HG03558 (cell line): ENCODE measurements at regions not wholly inside any gene's neighbourhood (a gene's known extent, or its start where the extent isn't known, plus 50 kb on each side); places are given as distances from the start of the nearest gene placed in this dataset.
"Not testable (repeated sequence)": the region's sequence is repeated elsewhere in the genome, so short reads cannot be mapped to it uniquely, and the experiment has no call there.

Source experiments
- ATAC-seq: cut with Tn5 transposase; IDR thresholded peaks from one replicate; pipeline ENCODE4 v1.9.1; 2021; ENCODE audit warnings: moderate number of reproducible peaks; ENCODE audit not compliant: unreplicated experiment; ENCODE audit errors: extremely low read depth

- no peak for ATAC-seq
These were observed 154.9 kb upstream of the GJE1 start for GRCh38 chr6:141977782-141978181.

GRCh38 chr6:141976994-141977393 lies 155.7 kb upstream of the GJE1 start:
- ATAC-seq, result no peak

GRCh38 chr6:141969768-141970415 lies 162.8 kb upstream of the GJE1 start:
- ATAC-seq, result not testable (repeated sequence)

GRCh38 chr6:141969201-141969600 lies 163.5 kb upstream of the GJE1 start:
- ATAC-seq, result no peak

GRCh38 chr6:141968632-141969031 lies 164.1 kb upstream of the GJE1 start:
- ATAC-seq, result no peak

GRCh38 chr6:141965016-141965545 lies 167.6 kb upstream of the GJE1 start:
- no peak for ATAC-seq

GRCh38 chr6:141963543-141964295 lies 169.0 kb upstream of the GJE1 start:
- ATAC-seq, result no peak

GRCh38 chr6:141957271-141957670 lies 175.5 kb upstream of the GJE1 start:
- no peak for ATAC-seq

GRCh38 chr6:141956868-141957267 lies 175.9 kb upstream of the GJE1 start:
- ATAC-seq, result no peak

- no peak for ATAC-seq
These were observed 176.5 kb upstream of the GJE1 start for GRCh38 chr6:141956046-141956761.

- no peak for ATAC-seq
These were observed 179.7 kb upstream of the GJE1 start for GRCh38 chr6:141953072-141953471.

- no peak for ATAC-seq
These were observed 186.2 kb upstream of the GJE1 start for GRCh38 chr6:141946502-141946901.

GRCh38 chr6:141938664-141939063 lies 194.1 kb upstream of the GJE1 start:
- no peak for ATAC-seq

GRCh38 chr6:141932685-141933084 lies 200.0 kb upstream of the GJE1 start:
- ATAC-seq, result no peak

GRCh38 chr6:141926200-141926900 lies 206.4 kb upstream of the GJE1 start:
- not testable (repeated sequence) for ATAC-seq

GRCh38 chr6:141925001-141925400 lies 207.7 kb upstream of the GJE1 start:
- ATAC-seq, result no peak

- no peak for ATAC-seq
These were observed 209.8 kb upstream of the GJE1 start for GRCh38 chr6:141922898-141923297.

GRCh38 chr6:141916682-141917505 lies 215.8 kb upstream of the GJE1 start:
- ATAC-seq, result not testable (repeated sequence)

GRCh38 chr6:141914646-141915045 lies 218.1 kb upstream of the GJE1 start:
- no peak for ATAC-seq
